ENCODE measurements at regions not wholly inside any gene's neighbourhood (a gene's known extent, or its start where the extent isn't known, plus 50 kb on each side); places are given as distances from the start of the nearest gene placed in this dataset.

DNA sequence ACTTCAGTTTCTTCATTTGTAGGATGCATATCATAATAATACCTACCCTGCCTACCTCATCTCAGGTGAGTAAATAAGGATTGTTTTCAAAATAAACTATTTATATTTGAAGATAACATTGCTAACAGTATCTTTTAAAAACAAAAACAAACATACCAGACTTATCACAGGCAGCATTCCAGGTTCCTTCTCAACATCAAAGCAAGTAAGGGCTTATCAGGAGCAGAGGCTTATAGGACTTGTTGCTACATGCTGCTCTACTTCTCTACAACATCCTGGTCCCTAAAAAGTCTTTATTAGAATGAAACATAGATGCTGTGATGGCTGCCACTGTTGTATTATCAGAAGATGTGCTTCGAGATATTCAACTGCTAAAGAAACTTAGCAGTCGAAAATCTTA, 149.2 kb upstream of the PRDM1 start:
- TF ChIP-seq CTCF (IDR thresholded peaks at IDR 0.05; ENCODE audit: insufficient read depth, low read depth, low read length) (no peak), EZH2 (IDR thresholded peaks at IDR 0.05; ENCODE audit: insufficient read depth, low read length) (no peak)
- Mint-ChIP-seq H3K27me3 (ENCODE audit: low read depth, unreplicated experiment) (no peaks in the 10 kb centered on the region), H3K9me3 (ENCODE audit: unreplicated experiment) (no peaks in the 10 kb centered on the region), H3K4me1 (ENCODE audit: low read depth, unreplicated experiment) (no peaks in the 10 kb centered on the region), H3K4me3 (ENCODE audit: unreplicated experiment) (no peak overlapping the region), H3K27ac (ENCODE audit: unreplicated experiment) (no peak overlapping the region), H3K36me3 (ENCODE audit: low read depth, unreplicated experiment) (no peaks in the 10 kb centered on the region)
- no peak overlapping the region for H3K27ac ChIP-seq (ENCODE audit: low read depth, low read length)
- no peak overlapping the region for H3K4me3 ChIP-seq (ENCODE audit: insufficient read depth, low read depth, low read length)
- no peaks in the 10 kb centered on the region for H3K4me1 ChIP-seq (ENCODE audit: insufficient read depth, low read length)
- H3K36me3 ChIP-seq (ENCODE audit: insufficient read depth, low read length), result no peaks in the 10 kb centered on the region
- no peaks in the 10 kb centered on the region for H3K27me3 ChIP-seq (ENCODE audit: insufficient read depth, low read length)
- no peaks in the 10 kb centered on the region for H3K9me3 ChIP-seq (ENCODE audit: insufficient read depth, low read depth, low read length)
- H3K9ac ChIP-seq (ENCODE audit: low read length), result no peak overlapping the region
- no peak overlapping the region for H2AFZ ChIP-seq (ENCODE audit: low read depth, low read length)
- H3K79me2 ChIP-seq (ENCODE audit: insufficient read depth, low read length), result no peaks in the 10 kb centered on the region
- no peaks in the 10 kb centered on the region for H4K20me1 ChIP-seq (ENCODE audit: insufficient read depth, low read length)
- H3K4me2 ChIP-seq (ENCODE audit: low read length), result no peak overlapping the region
- FAIRE-seq (no peak), DNase-seq (ENCODE audit: low read depth) (no peak)

DNA sequence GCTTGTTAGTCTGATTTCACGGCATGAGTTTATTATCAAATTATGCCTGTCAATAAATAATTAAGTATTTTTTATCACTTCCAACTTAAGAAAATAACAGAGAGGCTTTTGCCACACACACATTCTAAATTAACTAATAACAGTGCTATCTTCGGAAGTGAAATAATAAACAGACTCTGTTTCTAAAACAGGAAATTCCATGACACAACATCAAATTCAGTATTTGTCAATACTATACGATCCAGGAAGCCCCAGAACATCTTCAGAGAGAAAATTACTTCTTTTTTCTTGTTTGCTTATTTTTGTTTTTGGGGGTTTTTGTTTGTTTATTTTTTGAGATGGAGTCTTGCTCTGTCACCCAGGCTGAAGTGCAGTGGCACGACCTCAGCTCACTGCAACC, 150.7 kb upstream of the PRDM1 start:
- Mint-ChIP-seq H3K36me3 (ENCODE audit: low read depth, unreplicated experiment) (no peaks in the 10 kb centered on the region), H3K9me3 (ENCODE audit: unreplicated experiment) (no peaks in the 10 kb centered on the region), H3K27ac (ENCODE audit: unreplicated experiment) (no peak overlapping the region), H3K27me3 (ENCODE audit: low read depth, unreplicated experiment) (no peaks in the 10 kb centered on the region), H3K4me1 (ENCODE audit: low read depth, unreplicated experiment) (no peaks in the 10 kb centered on the region), H3K4me3 (ENCODE audit: unreplicated experiment) (no peak overlapping the region)
- no peak overlapping the region for H2AFZ ChIP-seq (ENCODE audit: low read depth, low read length)
- no peaks in the 10 kb centered on the region for H3K4me1 ChIP-seq (ENCODE audit: insufficient read depth, low read length)
- no peaks in the 10 kb centered on the region for H3K36me3 ChIP-seq (ENCODE audit: insufficient read depth, low read length)
- DNase-seq (ENCODE audit: low read depth) (no peak), FAIRE-seq (no peak)
- no peak overlapping the region for H3K4me2 ChIP-seq (ENCODE audit: low read length)
- H3K9ac ChIP-seq (ENCODE audit: low read length), result no peak overlapping the region
- H3K9me3 ChIP-seq (ENCODE audit: insufficient read depth, low read depth, low read length), result no peaks in the 10 kb centered on the region
- no peaks in the 10 kb centered on the region for H3K27me3 ChIP-seq (ENCODE audit: insufficient read depth, low read length)
- H3K27ac ChIP-seq (ENCODE audit: low read depth, low read length), result no peak overlapping the region
- H3K79me2 ChIP-seq (ENCODE audit: insufficient read depth, low read length), result no peaks in the 10 kb centered on the region
- H4K20me1 ChIP-seq (ENCODE audit: insufficient read depth, low read length), result no peaks in the 10 kb centered on the region
- TF ChIP-seq CTCF (IDR thresholded peaks at IDR 0.05; ENCODE audit: insufficient read depth, low read depth, low read length), result no peak
- TF ChIP-seq EZH2 (IDR thresholded peaks at IDR 0.05; ENCODE audit: insufficient read depth, low read length), result no peak
- no peak overlapping the region for H3K4me3 ChIP-seq (ENCODE audit: insufficient read depth, low read depth, low read length)

DNA sequence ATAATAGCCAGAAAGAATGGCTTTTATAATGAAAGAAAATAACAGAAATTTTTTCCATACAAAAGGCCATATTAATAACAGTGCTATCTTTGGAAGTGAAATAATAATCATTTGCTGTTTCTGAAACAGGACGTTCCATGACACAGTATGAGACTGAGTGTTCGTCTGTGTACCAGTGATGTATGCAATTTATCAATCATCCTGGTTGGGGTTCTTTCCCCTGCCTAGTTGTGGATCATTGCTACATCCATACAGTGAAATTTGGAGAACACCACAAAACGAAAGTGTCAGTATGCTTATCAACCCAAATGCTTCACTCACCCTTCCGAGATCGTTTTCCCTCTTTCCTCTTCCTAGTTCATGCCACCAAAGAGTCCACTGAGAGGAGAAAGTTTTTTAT, 151.4 kb upstream of the PRDM1 start:
- FAIRE-seq (no peak), DNase-seq (ENCODE audit: low read depth) (no peak)
- Histone ChIP-seq H3K79me2 (ENCODE audit: insufficient read depth, low read length) (no peaks in the 10 kb centered on the region), H4K20me1 (ENCODE audit: insufficient read depth, low read length) (no peaks in the 10 kb centered on the region), H3K9me3 (ENCODE audit: insufficient read depth, low read depth, low read length) (no peaks in the 10 kb centered on the region), H3K4me1 (ENCODE audit: insufficient read depth, low read length) (no peaks in the 10 kb centered on the region), H2AFZ (ENCODE audit: low read depth, low read length) (no peak overlapping the region), H3K9ac (ENCODE audit: low read length) (no peak overlapping the region), H3K27ac (ENCODE audit: low read depth, low read length) (no peak overlapping the region), H3K36me3 (ENCODE audit: insufficient read depth, low read length) (no peaks in the 10 kb centered on the region), H3K4me2 (ENCODE audit: low read length) (no peak overlapping the region), H3K4me3 (ENCODE audit: insufficient read depth, low read depth, low read length) (no peak overlapping the region), H3K27me3 (ENCODE audit: insufficient read depth, low read length) (no peaks in the 10 kb centered on the region)
- Mint-ChIP-seq H3K27me3 (ENCODE audit: low read depth, unreplicated experiment) (no peaks in the 10 kb centered on the region), H3K9me3 (ENCODE audit: unreplicated experiment) (no peaks in the 10 kb centered on the region), H3K4me3 (ENCODE audit: unreplicated experiment) (no peak overlapping the region), H3K4me1 (ENCODE audit: low read depth, unreplicated experiment) (no peaks in the 10 kb centered on the region), H3K27ac (ENCODE audit: unreplicated experiment) (no peak overlapping the region), H3K36me3 (ENCODE audit: low read depth, unreplicated experiment) (no peaks in the 10 kb centered on the region)
- TF ChIP-seq CTCF (IDR thresholded peaks at IDR 0.05; ENCODE audit: insufficient read depth, low read depth, low read length), result no peak
- no peak for TF ChIP-seq EZH2 (IDR thresholded peaks at IDR 0.05; ENCODE audit: insufficient read depth, low read length)
